ENCODE measurements at regions not wholly inside any gene's neighbourhood (a gene's known extent, or its start where the extent isn't known, plus 50 kb on each side); places are given as distances from the start of the nearest gene placed in this dataset.

- no peak for DNase-seq
- no peak overlapping the region for H3K4me3 Mint-ChIP-seq
- Histone ChIP-seq H2BK12ac (ENCODE audit: insufficient read length, low read depth, low read length) (no peak overlapping the region), H3K27ac (ENCODE audit: insufficient read length, low read depth, low read length) (no peak overlapping the region), H3K79me2 (ENCODE audit: insufficient read depth, low read length) (no peaks in the 10 kb centered on the region), H3K14ac (ENCODE audit: insufficient read depth, low read length) (no peak overlapping the region), H2BK120ac (ENCODE audit: low read depth, low read length, poor library complexity, severe bottlenecking) (no peak overlapping the region), H3K23ac (ENCODE audit: insufficient read length, low read depth, low read length) (no peak overlapping the region), H4K91ac (ENCODE audit: insufficient read length, low read depth, low read length) (no peak overlapping the region), H3K18ac (ENCODE audit: insufficient read length, low read depth, low read length) (no peak overlapping the region), H3T11ph (ENCODE audit: low read length) (no peak overlapping the region), H3K23me2 (ENCODE audit: insufficient read length, low read depth, low read length, poor library complexity, severe bottlenecking) (no peaks in the 10 kb centered on the region), H2BK5ac (ENCODE audit: insufficient read length, low read length) (no peak overlapping the region), H2AK5ac (ENCODE audit: insufficient read length, low read length) (no peak overlapping the region), H3K4me1 (ENCODE audit: insufficient read depth, low read length) (peaks cover 2% of the 10 kb centered on the region; the same call in 1 of the 2 replicates), H2AFZ (ENCODE audit: low read length) (no peak overlapping the region), H3K79me1 (ENCODE audit: insufficient read depth, low read depth, low read length, poor library complexity, severe bottlenecking) (no peaks in the 10 kb centered on the region), H3K56ac (ENCODE audit: insufficient read length, low read depth, low read length) (no peak overlapping the region), H4K20me1 (ENCODE audit: control insufficient read depth, insufficient read depth, insufficient read length) (no peaks in the 10 kb centered on the region), H4K8ac (replicated peaks; ENCODE audit: insufficient read length, low read depth, low read length) (no peak overlapping the region), H3K9ac (ENCODE audit: extremely low read depth, insufficient read length, low read length) (no peak overlapping the region), H3K9me3 (ENCODE audit: control insufficient read depth, low read depth, low read length) (no peaks in the 10 kb centered on the region), H4K5ac (ENCODE audit: insufficient read length, low read depth, low read length) (no peak overlapping the region), H2BK15ac (ENCODE audit: low read depth, low read length) (no peak overlapping the region), H3K4me2 (ENCODE audit: insufficient read depth, insufficient read length, low read length) (no peak overlapping the region), H2BK20ac (ENCODE audit: low read depth, low read length, poor library complexity, severe bottlenecking) (no peak overlapping the region), H3K4ac (ENCODE audit: low read depth, low read length) (no peak overlapping the region), H3K27me3 (ENCODE audit: insufficient read depth, low read length) (no peaks in the 10 kb centered on the region)
- peaks cover 5 to 16% of the 10 kb centered on the region in 2 experiments for H3K4me1 Mint-ChIP-seq
- no peaks in the 10 kb centered on the region for H3K27me3 Mint-ChIP-seq (ENCODE audit: low read depth)
- TF ChIP-seq CTCF (conservative IDR thresholded peaks at IDR 0.05) = no peak
- H3K36me3 Mint-ChIP-seq (ENCODE audit: insufficient read depth in 1 of 3, low read depth in 3 of 3) = peaks cover 0 to 9% (median 3%) of the 10 kb centered on the region in 3 experiments; a peak in 5 of 7 replicates
- peaks cover 5 to 8% of the 10 kb centered on the region in 2 experiments; a peak in 4 of 5 replicates for H3K9me3 Mint-ChIP-seq
- no peak overlapping the region for H3K27ac Mint-ChIP-seq
These were observed 1340.5 kb downstream of the ROBO1 start for GRCh38 chr3:78427303-78427702.
